H1 (cell line): ENCODE measurements at regions not wholly inside any gene's neighbourhood (a gene's known extent, or its start where the extent isn't known, plus 50 kb on each side); places are given as distances from the start of the nearest gene placed in this dataset.

Source experiments
- BCL11A ChIP-seq, 2 experiments: IDR thresholded peaks; one replicate each; pipeline ENCODE4 v1.6.1; 2011; ENCODE audit warnings: low read depth in 2 of 2, low read length in 2 of 2, mild to moderate bottlenecking in 2 of 2
- CBX8 ChIP-seq: fragments of 300-800, 300-1000 bp; sonication (generic); IDR thresholded peaks from 2 replicates; pipeline ENCODE4 v1.7.1; 2016; ENCODE audit warnings: low read depth, low read length, borderline replicate concordance
- CTBP2 ChIP-seq: IDR thresholded peaks from 2 replicates; pipeline ENCODE4 v1.7.0; 2011; ENCODE audit warnings: borderline replicate concordance, mild to moderate bottlenecking, moderate library complexity, mixed read lengths, low read length; ENCODE audit not compliant: insufficient read depth, insufficient read length
- EZH2 ChIP-seq: fragments of 200-600 bp; sonication (generic); IDR thresholded peaks from 2 replicates; pipeline ENCODE4 v1.7.1; 2012; ENCODE audit warnings: low read depth, mild to moderate bottlenecking, moderate library complexity, low read length, inconsistent platforms; ENCODE audit not compliant: severe bottlenecking
- HDAC2 ChIP-seq, 2 experiments: fragments of 300-600 bp in 1 of 2; sonication (generic) in 1 of 2; IDR thresholded peaks; 2 replicates each; pipeline ENCODE4 v1.6.1; 2011 to 2012; ENCODE audit warnings: low read depth in 2 of 2, low read length in 2 of 2, mild to moderate bottlenecking in 2 of 2, moderate library complexity in 2 of 2, borderline replicate concordance in 1 of 2, inconsistent platforms in 1 of 2
- JUN ChIP-seq: IDR thresholded peaks from 2 replicates; pipeline ENCODE4 v1.6.1; 2011; ENCODE audit warnings: low read depth, mild to moderate bottlenecking, improper control_type of control experiment, low read length
- RFX5 ChIP-seq: IDR thresholded peaks from 2 replicates; pipeline ENCODE4 v1.6.1; 2011; ENCODE audit warnings: low read depth, low read length, improper control_type of control experiment, borderline replicate concordance
- RNF2 ChIP-seq: fragments of 200-900, 300-1000 bp; sonication (generic); IDR thresholded peaks from 2 replicates; pipeline ENCODE4 v1.7.1; 2016; ENCODE audit warnings: borderline replicate concordance, low read depth, mild to moderate bottlenecking, antibody characterized with exemption, low read length; ENCODE audit not compliant: poor library complexity, severe bottlenecking; ENCODE audit errors: missing control alignments
- SP2 ChIP-seq: IDR thresholded peaks from 2 replicates; pipeline ENCODE4 v1.6.1; 2012; ENCODE audit warnings: mild to moderate bottlenecking, low read length, inconsistent platforms
- SRF ChIP-seq: IDR thresholded peaks from 2 replicates; pipeline ENCODE4 v1.6.1; 2011; ENCODE audit warnings: mild to moderate bottlenecking, low read depth, low read length, moderate library complexity
- TEAD4 ChIP-seq: IDR thresholded peaks from 2 replicates; pipeline ENCODE4 v1.6.1; 2012; ENCODE audit warnings: low read depth, low read length, inconsistent platforms, mixed read lengths
- TF ChIP-seq, protein P1 (sequence below): fragments of 300-600 bp; sonication (generic); IDR thresholded peaks from 2 replicates; pipeline ENCODE4 v1.7.1; 2012; ENCODE audit warnings: low read length, moderate library complexity, mild to moderate bottlenecking, inconsistent platforms; ENCODE audit not compliant: insufficient replicate concordance

DNA sequence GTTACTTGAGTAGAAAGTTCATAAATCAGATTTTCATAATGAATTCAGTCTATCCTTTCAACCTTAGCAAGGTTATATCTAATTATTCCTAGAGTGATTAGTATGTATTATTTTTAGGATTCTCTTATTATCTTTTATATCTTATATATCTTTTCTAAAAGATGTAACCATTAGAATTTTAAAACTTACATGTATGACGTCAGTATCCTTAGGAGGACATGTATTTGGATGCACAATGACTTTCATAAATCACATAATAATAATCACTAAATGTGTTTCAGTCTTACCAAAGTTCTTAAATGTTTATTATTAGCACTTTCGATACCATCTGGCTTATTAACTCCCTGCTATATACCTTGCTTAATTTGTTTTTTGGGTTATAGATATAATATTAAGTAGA, 1400.5 kb upstream of the IGFBP7 start (continued):
- TF ChIP-seq, protein P1, sequence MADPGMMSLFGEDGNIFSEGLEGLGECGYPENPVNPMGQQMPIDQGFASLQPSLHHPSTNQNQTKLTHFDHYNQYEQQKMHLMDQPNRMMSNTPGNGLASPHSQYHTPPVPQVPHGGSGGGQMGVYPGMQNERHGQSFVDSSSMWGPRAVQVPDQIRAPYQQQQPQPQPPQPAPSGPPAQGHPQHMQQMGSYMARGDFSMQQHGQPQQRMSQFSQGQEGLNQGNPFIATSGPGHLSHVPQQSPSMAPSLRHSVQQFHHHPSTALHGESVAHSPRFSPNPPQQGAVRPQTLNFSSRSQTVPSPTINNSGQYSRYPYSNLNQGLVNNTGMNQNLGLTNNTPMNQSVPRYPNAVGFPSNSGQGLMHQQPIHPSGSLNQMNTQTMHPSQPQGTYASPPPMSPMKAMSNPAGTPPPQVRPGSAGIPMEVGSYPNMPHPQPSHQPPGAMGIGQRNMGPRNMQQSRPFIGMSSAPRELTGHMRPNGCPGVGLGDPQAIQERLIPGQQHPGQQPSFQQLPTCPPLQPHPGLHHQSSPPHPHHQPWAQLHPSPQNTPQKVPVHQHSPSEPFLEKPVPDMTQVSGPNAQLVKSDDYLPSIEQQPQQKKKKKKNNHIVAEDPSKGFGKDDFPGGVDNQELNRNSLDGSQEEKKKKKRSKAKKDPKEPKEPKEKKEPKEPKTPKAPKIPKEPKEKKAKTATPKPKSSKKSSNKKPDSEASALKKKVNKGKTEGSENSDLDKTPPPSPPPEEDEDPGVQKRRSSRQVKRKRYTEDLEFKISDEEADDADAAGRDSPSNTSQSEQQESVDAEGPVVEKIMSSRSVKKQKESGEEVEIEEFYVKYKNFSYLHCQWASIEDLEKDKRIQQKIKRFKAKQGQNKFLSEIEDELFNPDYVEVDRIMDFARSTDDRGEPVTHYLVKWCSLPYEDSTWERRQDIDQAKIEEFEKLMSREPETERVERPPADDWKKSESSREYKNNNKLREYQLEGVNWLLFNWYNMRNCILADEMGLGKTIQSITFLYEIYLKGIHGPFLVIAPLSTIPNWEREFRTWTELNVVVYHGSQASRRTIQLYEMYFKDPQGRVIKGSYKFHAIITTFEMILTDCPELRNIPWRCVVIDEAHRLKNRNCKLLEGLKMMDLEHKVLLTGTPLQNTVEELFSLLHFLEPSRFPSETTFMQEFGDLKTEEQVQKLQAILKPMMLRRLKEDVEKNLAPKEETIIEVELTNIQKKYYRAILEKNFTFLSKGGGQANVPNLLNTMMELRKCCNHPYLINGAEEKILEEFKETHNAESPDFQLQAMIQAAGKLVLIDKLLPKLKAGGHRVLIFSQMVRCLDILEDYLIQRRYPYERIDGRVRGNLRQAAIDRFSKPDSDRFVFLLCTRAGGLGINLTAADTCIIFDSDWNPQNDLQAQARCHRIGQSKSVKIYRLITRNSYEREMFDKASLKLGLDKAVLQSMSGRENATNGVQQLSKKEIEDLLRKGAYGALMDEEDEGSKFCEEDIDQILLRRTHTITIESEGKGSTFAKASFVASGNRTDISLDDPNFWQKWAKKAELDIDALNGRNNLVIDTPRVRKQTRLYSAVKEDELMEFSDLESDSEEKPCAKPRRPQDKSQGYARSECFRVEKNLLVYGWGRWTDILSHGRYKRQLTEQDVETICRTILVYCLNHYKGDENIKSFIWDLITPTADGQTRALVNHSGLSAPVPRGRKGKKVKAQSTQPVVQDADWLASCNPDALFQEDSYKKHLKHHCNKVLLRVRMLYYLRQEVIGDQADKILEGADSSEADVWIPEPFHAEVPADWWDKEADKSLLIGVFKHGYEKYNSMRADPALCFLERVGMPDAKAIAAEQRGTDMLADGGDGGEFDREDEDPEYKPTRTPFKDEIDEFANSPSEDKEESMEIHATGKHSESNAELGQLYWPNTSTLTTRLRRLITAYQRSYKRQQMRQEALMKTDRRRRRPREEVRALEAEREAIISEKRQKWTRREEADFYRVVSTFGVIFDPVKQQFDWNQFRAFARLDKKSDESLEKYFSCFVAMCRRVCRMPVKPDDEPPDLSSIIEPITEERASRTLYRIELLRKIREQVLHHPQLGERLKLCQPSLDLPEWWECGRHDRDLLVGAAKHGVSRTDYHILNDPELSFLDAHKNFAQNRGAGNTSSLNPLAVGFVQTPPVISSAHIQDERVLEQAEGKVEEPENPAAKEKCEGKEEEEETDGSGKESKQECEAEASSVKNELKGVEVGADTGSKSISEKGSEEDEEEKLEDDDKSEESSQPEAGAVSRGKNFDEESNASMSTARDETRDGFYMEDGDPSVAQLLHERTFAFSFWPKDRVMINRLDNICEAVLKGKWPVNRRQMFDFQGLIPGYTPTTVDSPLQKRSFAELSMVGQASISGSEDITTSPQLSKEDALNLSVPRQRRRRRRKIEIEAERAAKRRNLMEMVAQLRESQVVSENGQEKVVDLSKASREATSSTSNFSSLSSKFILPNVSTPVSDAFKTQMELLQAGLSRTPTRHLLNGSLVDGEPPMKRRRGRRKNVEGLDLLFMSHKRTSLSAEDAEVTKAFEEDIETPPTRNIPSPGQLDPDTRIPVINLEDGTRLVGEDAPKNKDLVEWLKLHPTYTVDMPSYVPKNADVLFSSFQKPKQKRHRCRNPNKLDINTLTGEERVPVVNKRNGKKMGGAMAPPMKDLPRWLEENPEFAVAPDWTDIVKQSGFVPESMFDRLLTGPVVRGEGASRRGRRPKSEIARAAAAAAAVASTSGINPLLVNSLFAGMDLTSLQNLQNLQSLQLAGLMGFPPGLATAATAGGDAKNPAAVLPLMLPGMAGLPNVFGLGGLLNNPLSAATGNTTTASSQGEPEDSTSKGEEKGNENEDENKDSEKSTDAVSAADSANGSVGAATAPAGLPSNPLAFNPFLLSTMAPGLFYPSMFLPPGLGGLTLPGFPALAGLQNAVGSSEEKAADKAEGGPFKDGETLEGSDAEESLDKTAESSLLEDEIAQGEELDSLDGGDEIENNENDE = no peak
- TF ChIP-seq CTBP2 (no peak), CBX8 (no peak), SRF (no peak), SP2 (no peak), HDAC2 (IDR thresholded peaks at IDR 0.05; ENCODE audit: borderline replicate concordance in 1 of 2, low read depth in 2 of 2, low read length in 2 of 2) (no peak), RFX5 (no peak), EZH2 (no peak), TEAD4 (no peak), JUN (no peak), BCL11A (IDR thresholded peaks at IDR 0.05; ENCODE audit: low read depth in 2 of 2, low read length in 2 of 2) (no peak), RNF2 (no peak)
